ENCODE measurements at regions not wholly inside any gene's neighbourhood (a gene's known extent, or its start where the extent isn't known, plus 50 kb on each side); places are given as distances from the start of the nearest gene placed in this dataset.

DNA sequence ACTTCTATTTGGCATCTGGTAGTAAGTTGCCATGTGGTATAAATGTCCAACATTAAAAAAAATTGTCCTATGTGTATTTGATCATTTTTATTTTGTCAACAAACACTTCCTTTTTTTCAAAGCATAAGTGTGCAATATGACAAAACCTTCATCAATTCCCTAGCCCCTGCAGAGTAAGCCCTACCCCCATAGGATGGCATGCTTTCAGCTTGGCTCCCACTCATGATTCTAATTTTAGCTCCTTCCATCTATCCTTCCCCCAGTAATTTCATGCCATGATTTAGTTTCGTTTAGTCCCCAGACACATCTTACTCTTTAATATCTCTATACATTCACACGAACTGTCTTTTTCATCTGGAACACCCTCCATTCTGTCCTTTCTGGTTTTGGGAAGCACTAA is 250.6 kb upstream of the RAG2 start:
- no peak for DNase-seq (ENCODE audit: low read depth in 1 of 2, low spot score in 1 of 2)

- DNase-seq (ENCODE audit: low read depth in 1 of 2, low spot score in 1 of 2): no peak
Measured at GRCh38 chr11:36840378-36840777, 242.3 kb upstream of the RAG2 start.

DNA sequence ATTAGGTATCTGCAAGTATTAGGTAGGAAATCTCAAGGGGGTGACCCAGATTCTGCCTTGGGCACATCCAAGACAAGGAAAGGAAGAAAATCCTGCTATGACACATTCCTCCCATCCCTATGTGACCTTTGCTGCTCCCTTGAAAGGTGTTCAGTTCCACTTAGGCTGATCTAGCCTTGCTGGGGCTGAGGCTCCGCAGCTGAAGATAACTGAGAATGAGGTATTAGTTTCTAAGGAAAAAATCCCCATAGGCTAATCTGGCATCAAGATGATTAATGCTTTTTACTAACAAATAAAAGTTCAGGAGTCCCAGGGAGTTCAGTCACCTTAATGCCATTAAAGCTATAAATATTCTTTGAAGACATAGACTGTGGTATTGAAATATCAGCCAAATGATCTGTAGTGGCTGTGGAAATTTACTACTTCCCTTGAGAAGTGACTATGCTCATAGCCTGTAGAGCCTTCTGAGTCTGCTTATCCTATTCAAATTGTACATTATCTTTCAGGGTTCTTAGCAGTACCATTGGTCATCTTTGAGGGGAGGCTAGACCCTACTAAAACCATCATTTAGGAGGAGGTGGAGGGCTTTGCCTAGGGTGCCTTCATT is 239.9 kb upstream of the RAG2 start:
- no peak for DNase-seq (ENCODE audit: low read depth in 1 of 2, low spot score in 1 of 2)

DNA sequence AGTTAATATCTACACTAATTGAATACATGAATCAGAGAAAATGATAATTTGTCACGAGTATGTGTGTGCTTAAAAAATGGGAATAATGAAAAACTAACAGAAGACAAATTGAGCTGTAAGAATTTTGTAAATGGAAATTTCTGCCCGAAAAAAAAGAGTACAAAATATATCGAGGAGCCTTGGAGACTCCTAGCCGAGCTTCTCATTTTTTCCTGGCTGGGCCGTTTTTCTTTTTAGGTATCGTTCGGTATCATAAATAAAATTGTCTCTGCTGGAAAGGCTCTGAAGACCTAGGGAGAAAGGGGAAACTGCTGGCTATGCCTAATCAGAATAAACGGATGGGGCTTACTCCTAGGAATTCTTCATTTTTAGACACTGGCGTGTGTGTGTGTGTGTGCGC is 227.2 kb upstream of the RAG2 start:
- DNase-seq (ENCODE audit: low read depth in 1 of 2, low spot score in 1 of 2): no peak

- DNase-seq (ENCODE audit: low read depth in 1 of 2, low spot score in 1 of 2): no peak
Measured at GRCh38 chr11:36824349-36824748, 226.3 kb upstream of the RAG2 start.

- no peak for DNase-seq (ENCODE audit: low read depth in 1 of 2, low spot score in 1 of 2)
Measured at GRCh38 chr11:36822829-36823228, 224.8 kb upstream of the RAG2 start.

DNA sequence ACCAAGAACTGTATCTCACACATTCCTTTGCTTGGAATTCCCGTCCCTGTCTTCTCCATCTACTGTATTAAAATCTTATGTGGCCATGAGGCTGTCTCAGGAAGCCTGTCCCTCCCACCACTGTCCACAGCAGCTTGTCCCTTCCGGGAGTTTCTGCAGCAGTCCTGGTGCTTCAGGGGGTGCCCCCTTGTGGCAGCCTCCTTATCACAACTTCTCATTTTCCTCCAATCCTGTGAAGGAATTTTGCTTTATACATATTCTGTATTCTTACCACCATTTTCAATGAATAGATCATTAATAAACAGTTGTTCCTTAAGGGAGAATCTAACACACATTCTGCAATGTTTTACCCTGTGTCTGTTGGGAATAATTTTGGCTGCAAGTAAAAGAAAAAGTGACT is 220.4 kb upstream of the RAG2 start:
- DNase-seq (ENCODE audit: low read depth in 1 of 2, low spot score in 1 of 2): no peak

GRCh38 chr11:36817336-36817965 is 219.4 kb upstream of the RAG2 start:
- no peak for DNase-seq (ENCODE audit: low read depth in 1 of 2, low spot score in 1 of 2)

GRCh38 chr11:36809303-36809702 is 211.3 kb upstream of the RAG2 start:
- no peak for DNase-seq (ENCODE audit: low read depth in 1 of 2, low spot score in 1 of 2)

DNA sequence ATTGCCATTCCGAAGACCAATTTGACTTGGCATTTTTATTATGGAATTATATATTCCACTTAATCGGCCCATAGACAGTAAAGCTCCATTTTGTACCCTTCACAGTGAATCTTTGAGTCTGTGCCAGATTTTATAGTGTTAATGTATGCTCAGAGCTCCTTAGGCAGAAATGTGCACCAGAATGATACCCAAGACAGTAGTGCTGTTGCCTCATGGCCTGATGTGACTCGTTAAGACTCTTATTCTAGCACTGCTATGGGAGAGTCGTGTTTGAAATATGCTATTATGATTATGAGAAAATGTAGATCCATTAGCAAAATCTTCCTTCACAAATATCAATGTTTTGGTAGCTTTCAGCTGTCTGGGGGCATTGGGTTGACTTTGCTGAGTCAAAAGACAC is 209.8 kb upstream of the RAG2 start:
- DNase-seq (ENCODE audit: low read depth in 1 of 2, low spot score in 1 of 2): no peak

DNA sequence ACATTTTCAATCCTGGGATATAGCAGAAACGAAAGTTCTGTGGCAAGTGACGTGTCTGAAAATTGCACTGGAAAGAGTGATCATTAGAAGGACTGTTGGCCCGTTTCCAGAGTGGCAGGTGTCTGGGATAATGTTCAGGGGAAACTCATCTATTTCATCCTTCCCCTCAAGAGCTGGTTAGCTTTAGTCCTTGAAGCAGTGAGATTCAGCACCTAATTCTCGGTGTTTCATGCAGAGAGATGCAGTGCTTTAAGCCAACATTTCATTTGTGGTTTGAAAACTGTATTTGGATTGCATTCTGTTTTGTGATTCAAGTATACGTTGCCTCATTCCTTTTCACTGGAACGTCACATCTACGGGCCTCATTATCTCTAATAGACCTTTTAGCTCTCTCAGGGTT is 205.0 kb upstream of the RAG2 start:
- DNase-seq (ENCODE audit: low read depth in 1 of 2, low spot score in 1 of 2): no peak

- DNase-seq (ENCODE audit: low read depth in 1 of 2, low spot score in 1 of 2): no peak
Measured at GRCh38 chr11:36792996-36793914, 195.2 kb upstream of the RAG2 start.

- no peak for DNase-seq (ENCODE audit: low read depth in 1 of 2, low spot score in 1 of 2)
Measured at GRCh38 chr11:36791957-36792356, 193.9 kb upstream of the RAG2 start.

GRCh38 chr11:36790526-36790925 is 192.5 kb upstream of the RAG2 start:
- DNase-seq (ENCODE audit: low read depth in 1 of 2, low spot score in 1 of 2): no peak

DNA sequence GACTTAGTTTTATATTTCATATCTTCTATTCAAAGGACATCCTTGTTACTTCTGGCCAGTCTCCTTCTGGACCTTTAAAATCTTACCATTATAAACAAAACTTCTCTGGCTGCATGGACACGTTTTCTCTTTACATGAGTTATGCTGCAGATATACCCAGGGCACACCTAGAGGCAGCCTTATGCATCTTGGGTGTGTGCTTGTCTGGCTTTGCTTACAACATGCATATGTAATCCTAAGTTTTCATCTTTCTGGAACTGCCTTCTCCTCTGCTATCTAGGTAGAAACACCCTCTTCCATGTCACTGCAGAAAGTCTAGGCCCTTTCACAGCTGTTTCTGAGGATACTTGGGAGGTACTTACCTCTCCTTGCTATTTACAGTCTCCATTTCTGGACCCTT is 185.8 kb upstream of the RAG2 start:
- DNase-seq (ENCODE audit: low read depth in 1 of 2, low spot score in 1 of 2): no peak

- DNase-seq (ENCODE audit: low read depth in 1 of 2, low spot score in 1 of 2): no peak
Measured at GRCh38 chr11:36779791-36780190, 181.8 kb upstream of the RAG2 start.

DNA sequence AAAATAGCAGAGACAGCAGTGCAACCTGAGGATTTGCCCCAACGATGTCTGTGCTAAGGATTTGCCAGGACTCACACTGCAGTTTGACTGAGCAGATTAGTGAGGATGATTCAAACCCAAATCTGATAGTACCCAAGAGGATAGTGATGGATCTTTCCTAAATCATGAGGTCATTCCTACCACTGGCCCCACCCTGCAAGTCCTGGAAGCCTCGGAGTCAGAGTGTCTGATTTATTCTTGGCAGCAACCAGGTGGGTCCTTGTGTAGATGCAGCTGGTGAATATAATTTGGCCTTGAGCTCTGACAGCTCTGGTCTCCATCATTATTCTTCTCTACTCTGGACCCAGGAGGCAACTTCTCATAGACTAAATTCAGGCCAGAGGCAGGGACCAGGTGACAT is 179.3 kb upstream of the RAG2 start:
- DNase-seq (ENCODE audit: low read depth in 1 of 2, low spot score in 1 of 2): no peak

DNA sequence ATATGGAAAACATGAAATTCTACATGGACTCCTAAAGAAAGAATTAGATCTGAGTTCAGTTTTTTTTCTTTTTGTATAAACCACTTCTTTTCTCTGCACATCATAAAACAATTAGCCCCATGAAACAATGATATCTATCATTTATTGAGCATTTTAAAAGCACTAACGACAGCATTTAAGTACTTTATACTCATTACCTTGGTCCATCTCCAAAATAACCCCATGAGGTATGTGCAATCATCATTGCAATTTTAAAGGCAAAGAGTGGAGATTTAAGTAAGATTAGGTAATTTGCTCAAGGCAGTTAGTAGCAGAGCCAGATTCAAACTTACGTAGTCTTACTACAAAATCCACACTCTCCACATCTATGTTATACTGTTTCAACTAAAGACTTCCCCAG is 177.7 kb upstream of the RAG2 start:
- DNase-seq (ENCODE audit: low read depth in 1 of 2, low spot score in 1 of 2): no peak

DNA sequence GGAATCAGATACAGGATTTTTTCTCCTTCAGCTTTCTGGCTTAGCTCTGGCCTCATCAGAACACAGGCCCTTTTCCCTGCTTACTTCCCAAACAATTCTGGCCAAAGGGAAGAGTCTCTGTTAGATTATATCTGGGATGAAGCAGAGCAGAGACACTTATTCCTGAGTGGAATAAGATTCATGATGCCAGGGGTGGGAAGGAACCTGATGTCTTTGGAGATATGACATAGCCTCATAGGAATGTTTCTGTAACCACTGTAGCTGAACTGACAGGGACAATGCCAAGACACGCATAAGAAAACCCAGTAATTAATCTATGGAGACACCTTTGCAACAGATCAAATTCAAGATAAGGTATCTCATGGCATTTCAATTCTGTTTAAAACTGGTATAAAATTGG is 177.1 kb upstream of the RAG2 start:
- DNase-seq (ENCODE audit: low read depth in 1 of 2, low spot score in 1 of 2): no peak

DNA sequence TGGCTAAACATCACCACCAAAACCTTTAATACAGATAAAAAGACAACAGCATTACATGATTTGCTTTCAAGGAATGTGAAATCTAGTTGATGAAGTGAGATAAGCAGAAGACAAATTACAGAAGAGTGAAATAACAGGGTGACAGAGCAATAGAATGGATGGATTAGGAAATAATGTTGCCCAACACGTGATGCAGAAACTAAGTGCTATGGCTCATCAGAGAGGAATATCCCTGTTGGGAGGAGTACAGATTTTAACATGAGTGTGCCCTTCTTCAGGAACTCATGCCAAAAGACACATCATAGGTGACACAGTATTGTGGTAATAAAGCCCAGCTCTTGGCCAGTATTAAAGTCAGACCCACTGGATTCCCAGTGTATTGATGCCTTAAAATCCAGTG is 176.6 kb upstream of the RAG2 start:
- DNase-seq (ENCODE audit: low read depth in 1 of 2, low spot score in 1 of 2): no peak

- DNase-seq (ENCODE audit: low read depth in 1 of 2, low spot score in 1 of 2): no peak
Measured at GRCh38 chr11:36763187-36763586, 165.2 kb upstream of the RAG2 start.

- DNase-seq (ENCODE audit: low read depth in 1 of 2, low spot score in 1 of 2): no peak
Measured at GRCh38 chr11:36757075-36757474, 159.0 kb upstream of the RAG2 start.

All from stimulated activated CD4-positive, alpha-beta T cell treated with anti-CD3 and anti-CD28 coated beads, Interleukin-15, amount 100 ng/mL, for 1 hour (primary cell).